Loucy (cell line): ENCODE measurements at regions not wholly inside any gene's neighbourhood (a gene's known extent, or its start where the extent isn't known, plus 50 kb on each side); places are given as distances from the start of the nearest gene placed in this dataset.

ENCODE experiments used
- H2AFZ ChIP-seq: fragments of 200-600 bp; sonication (generic); 2 replicates; pipeline ENCODE4 v1.6.0; 2016; ENCODE audit warnings: antibody characterized with exemption, mild to moderate bottlenecking, low read length, moderate library complexity
- H3F3A ChIP-seq: fragments of 200-600 bp; 2 replicates; pipeline ENCODE4 v1.6.0; 2016; ENCODE audit warnings: antibody characterized with exemption, low read depth, mild to moderate bottlenecking
- H3K27me3 ChIP-seq: fragments of 200-600 bp; sonication (generic); 2 replicates; pipeline ENCODE4 v1.6.1; 2014; ENCODE audit warnings: low read length, mild to moderate bottlenecking; ENCODE audit not compliant: insufficient read depth, poor library complexity, severe bottlenecking
- H3K36me3 ChIP-seq: fragments of 200-600 bp; sonication (generic); 2 replicates; pipeline ENCODE4 v1.6.1; 2016; ENCODE audit warnings: low read length; ENCODE audit not compliant: insufficient read depth
- H3K4me1 ChIP-seq: fragments of 200-600 bp; sonication (generic); 2 replicates; pipeline ENCODE4 v1.5.1; 2014; ENCODE audit warnings: low read length, mild to moderate bottlenecking; ENCODE audit not compliant: insufficient read depth, poor library complexity, severe bottlenecking
- H3K4me2 ChIP-seq: fragments of 200-600 bp; sonication (generic); 2 replicates; pipeline ENCODE4 v1.6.0; 2014; ENCODE audit warnings: antibody characterized with exemption, low read length, low read depth, mild to moderate bottlenecking; ENCODE audit not compliant: poor library complexity, severe bottlenecking
- H3K4me3 ChIP-seq: fragments of 200-600 bp; sonication (generic); 2 replicates; pipeline ENCODE4 v1.5.1; 2014; ENCODE audit warnings: low read length, mild to moderate bottlenecking, mixed read lengths; ENCODE audit not compliant: poor library complexity, severe bottlenecking
- H3K79me2 ChIP-seq: fragments of 200-600 bp; sonication (generic); 2 replicates; pipeline ENCODE4 v1.6.1; 2014; ENCODE audit warnings: low read length; ENCODE audit not compliant: insufficient read depth
- H3K9ac ChIP-seq: fragments of 200-600 bp; sonication (generic); 2 replicates; pipeline ENCODE4 v1.6.0; 2014; ENCODE audit warnings: mild to moderate bottlenecking, low read depth, low read length, moderate library complexity; ENCODE audit not compliant: poor library complexity, severe bottlenecking
- H3K9me2 ChIP-seq: fragments of 200-600 bp; sonication (generic); replicated peaks from 2 replicates; pipeline ENCODE4 v1.6.1; 2016; ENCODE audit warnings: low read depth, low read length, mixed read lengths
- H3K9me3 ChIP-seq: fragments of 200-600 bp; sonication (generic); 2 replicates; pipeline ENCODE4 v1.6.1; 2014; ENCODE audit warnings: mild to moderate bottlenecking, antibody characterized with exemption, low read length, low read depth; ENCODE audit not compliant: insufficient read depth
- H4K20me1 ChIP-seq: fragments of 200-600 bp; sonication (generic); 2 replicates; pipeline ENCODE4 v1.6.0; 2014; ENCODE audit warnings: antibody characterized with exemption, low read length, mild to moderate bottlenecking; ENCODE audit not compliant: insufficient read depth, poor library complexity, severe bottlenecking
- EZH2phosphoT487 ChIP-seq: fragments of 200-600 bp; IDR thresholded peaks from 2 replicates; pipeline ENCODE4 v1.6.1; 2018; ENCODE audit warnings: antibody characterized with exemption, mild to moderate bottlenecking, moderate library complexity, borderline replicate concordance
- TF ChIP-seq, protein P1 (sequence below): fragments of 200-600 bp; sonication (generic); conservative IDR thresholded peaks from 2 replicates; pipeline ENCODE4 v1.5.1; 2014; ENCODE audit warnings: mild to moderate bottlenecking, antibody characterized with exemption, low read length

DNA sequence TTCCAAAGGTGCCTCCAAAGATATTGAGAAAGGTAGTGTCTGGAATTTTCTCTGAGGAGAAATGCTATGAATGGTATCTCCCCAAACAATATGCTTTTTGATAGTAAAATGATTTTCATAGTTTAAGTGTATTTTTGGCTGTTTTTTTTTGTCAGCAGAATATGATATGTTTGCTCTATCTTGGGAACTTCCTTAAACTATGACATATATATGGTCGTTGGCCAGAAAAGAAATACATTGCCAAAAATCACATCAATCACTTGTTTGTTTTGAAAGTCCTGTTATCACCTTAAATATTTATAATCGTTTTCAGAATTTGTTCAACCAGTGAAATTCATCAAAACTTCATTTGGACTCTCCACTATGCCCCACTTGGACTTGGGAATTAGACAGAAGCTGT is 816.9 kb downstream of the CDH11 start:
- Histone ChIP-seq H3K36me3 (no peaks in the 10 kb centered on the region), H2AFZ (no peak overlapping the region), H3K79me2 (no peaks in the 10 kb centered on the region), H3K9me2 (no peaks in the 10 kb centered on the region), H3K27me3 (no peaks in the 10 kb centered on the region), H3K9me3 (no peaks in the 10 kb centered on the region), H4K20me1 (no peaks in the 10 kb centered on the region), H3K9ac (no peak overlapping the region), H3F3A (no peaks in the 10 kb centered on the region), H3K4me2 (no peak overlapping the region), H3K4me3 (no peak overlapping the region), H3K4me1 (no peaks in the 10 kb centered on the region)
- TF ChIP-seq EZH2phosphoT487, result no peak
- TF ChIP-seq, protein P1, sequence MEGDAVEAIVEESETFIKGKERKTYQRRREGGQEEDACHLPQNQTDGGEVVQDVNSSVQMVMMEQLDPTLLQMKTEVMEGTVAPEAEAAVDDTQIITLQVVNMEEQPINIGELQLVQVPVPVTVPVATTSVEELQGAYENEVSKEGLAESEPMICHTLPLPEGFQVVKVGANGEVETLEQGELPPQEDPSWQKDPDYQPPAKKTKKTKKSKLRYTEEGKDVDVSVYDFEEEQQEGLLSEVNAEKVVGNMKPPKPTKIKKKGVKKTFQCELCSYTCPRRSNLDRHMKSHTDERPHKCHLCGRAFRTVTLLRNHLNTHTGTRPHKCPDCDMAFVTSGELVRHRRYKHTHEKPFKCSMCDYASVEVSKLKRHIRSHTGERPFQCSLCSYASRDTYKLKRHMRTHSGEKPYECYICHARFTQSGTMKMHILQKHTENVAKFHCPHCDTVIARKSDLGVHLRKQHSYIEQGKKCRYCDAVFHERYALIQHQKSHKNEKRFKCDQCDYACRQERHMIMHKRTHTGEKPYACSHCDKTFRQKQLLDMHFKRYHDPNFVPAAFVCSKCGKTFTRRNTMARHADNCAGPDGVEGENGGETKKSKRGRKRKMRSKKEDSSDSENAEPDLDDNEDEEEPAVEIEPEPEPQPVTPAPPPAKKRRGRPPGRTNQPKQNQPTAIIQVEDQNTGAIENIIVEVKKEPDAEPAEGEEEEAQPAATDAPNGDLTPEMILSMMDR, result no peak

DNA sequence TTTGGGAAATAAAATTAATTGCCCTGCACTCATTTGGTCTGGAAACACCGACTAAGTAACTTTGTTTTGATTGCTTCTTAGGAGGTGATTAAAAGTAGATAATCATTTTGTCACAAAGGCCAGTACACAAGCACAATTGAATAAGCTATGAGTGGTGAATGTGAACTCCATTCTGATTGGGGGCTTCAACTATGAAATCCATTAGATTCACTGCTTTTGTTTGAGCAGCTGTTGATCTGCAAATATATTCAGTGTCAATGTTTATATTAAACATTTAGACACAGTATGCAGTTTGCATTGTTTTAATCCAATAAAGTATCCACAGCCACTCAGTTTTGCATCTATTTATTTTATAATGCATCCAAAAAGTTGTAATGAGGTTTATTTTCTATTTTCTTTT is 817.5 kb downstream of the CDH11 start:
- TF ChIP-seq EZH2phosphoT487, result no peak
- TF ChIP-seq, protein P1, result no peak
- no peaks in the 10 kb centered on the region for H3K27me3 ChIP-seq
- no peaks in the 10 kb centered on the region for H4K20me1 ChIP-seq
- no peak overlapping the region for H3K4me2 ChIP-seq
- no peaks in the 10 kb centered on the region for H3K79me2 ChIP-seq
- H3K9ac ChIP-seq, result no peak overlapping the region
- H3K4me1 ChIP-seq, result no peaks in the 10 kb centered on the region
- no peak overlapping the region for H3K4me3 ChIP-seq
- H2AFZ ChIP-seq, result no peak overlapping the region
- H3K36me3 ChIP-seq, result no peaks in the 10 kb centered on the region
- no peaks in the 10 kb centered on the region for H3K9me3 ChIP-seq
- H3F3A ChIP-seq, result no peaks in the 10 kb centered on the region
- no peaks in the 10 kb centered on the region for H3K9me2 ChIP-seq

DNA sequence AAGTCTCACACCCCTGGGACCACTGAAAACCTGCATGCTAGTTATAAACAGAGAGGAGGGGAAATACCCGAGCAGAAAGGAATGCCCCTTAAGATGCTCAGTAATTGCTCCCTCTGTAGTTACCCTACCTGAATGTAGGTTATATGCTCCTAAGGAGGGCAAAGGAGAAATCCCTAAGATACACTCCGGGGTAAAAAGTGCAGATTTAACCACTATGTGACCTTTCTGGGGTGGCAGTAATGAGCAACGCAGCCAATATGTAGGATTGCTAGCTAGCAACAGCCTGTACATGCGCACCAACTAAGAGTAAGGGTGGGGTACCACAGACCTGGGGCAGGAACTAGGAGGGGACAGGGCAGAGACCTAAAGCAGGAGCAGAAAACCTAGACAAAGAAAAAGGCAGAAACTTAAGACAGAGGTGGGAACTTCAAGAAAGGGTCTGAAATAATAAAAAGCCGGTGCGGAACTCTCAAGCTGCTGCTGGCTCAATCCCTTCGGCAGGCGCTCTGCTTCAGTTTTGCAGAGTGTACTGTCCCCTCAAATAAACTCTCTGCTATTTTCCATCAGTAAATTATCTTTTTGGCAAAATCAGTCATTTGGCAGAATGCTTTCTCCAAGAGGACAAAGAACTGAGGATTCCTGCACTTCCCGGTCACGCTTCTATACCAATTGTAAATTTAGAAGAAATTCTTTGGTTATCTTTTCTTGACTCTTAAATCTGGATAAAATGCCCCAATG is 823.8 kb downstream of the CDH11 start:
- Histone ChIP-seq H3K4me2 (no peak overlapping the region), H3K36me3 (no peaks in the 10 kb centered on the region), H2AFZ (no peak overlapping the region), H4K20me1 (no peaks in the 10 kb centered on the region), H3K9me2 (no peaks in the 10 kb centered on the region), H3F3A (no peaks in the 10 kb centered on the region), H3K9ac (no peak overlapping the region), H3K4me1 (no peaks in the 10 kb centered on the region), H3K9me3 (no peaks in the 10 kb centered on the region; the same call in 1 of the 2 replicates), H3K79me2 (no peaks in the 10 kb centered on the region), H3K4me3 (no peak overlapping the region), H3K27me3 (no peaks in the 10 kb centered on the region)
- TF ChIP-seq, protein P1, result no peak
- no peak for TF ChIP-seq EZH2phosphoT487
